HFFc6 (cell line): ENCODE measurements at regions not wholly inside any gene's neighbourhood (a gene's known extent, or its start where the extent isn't known, plus 50 kb on each side); places are given as distances from the start of the nearest gene placed in this dataset.

Source experiments
- DNase-seq: peaks from one replicate; pipeline ENCODE4 v3.0.0-alpha.2; 2018
- H3K27ac Mint-ChIP-seq: 2 replicates; pipeline ENCODE4 v1.8.0; 2020; ENCODE audit warnings: mild to moderate bottlenecking, mixed read lengths
- H3K27me3 Mint-ChIP-seq: 2 replicates; pipeline ENCODE4 v1.8.0; 2021; ENCODE audit warnings: mild to moderate bottlenecking, moderate library complexity, mixed read lengths; ENCODE audit not compliant: insufficient read depth
- H3K36me3 Mint-ChIP-seq: 2 replicates; pipeline ENCODE4 v1.8.0; 2021; ENCODE audit warnings: low read depth, mixed read lengths
- H3K4me1 Mint-ChIP-seq: 2 replicates; pipeline ENCODE4 v1.8.0; 2020; ENCODE audit warnings: low read depth, mixed read lengths
- H3K4me3 Mint-ChIP-seq: 2 replicates; pipeline ENCODE4 v1.8.0; 2020; ENCODE audit warnings: mild to moderate bottlenecking, moderate library complexity, mixed read lengths
- H3K9me3 Mint-ChIP-seq: 2 replicates; pipeline ENCODE4 v1.8.0; 2020; ENCODE audit warnings: mild to moderate bottlenecking, mixed read lengths
- CTCF ChIP-seq: fragments of 200-600 bp; sonication (generic); IDR thresholded peaks from 2 replicates; pipeline ENCODE4 v1.5.0; 2021; ENCODE audit warnings: antibody characterized with exemption, mild to moderate bottlenecking

DNA sequence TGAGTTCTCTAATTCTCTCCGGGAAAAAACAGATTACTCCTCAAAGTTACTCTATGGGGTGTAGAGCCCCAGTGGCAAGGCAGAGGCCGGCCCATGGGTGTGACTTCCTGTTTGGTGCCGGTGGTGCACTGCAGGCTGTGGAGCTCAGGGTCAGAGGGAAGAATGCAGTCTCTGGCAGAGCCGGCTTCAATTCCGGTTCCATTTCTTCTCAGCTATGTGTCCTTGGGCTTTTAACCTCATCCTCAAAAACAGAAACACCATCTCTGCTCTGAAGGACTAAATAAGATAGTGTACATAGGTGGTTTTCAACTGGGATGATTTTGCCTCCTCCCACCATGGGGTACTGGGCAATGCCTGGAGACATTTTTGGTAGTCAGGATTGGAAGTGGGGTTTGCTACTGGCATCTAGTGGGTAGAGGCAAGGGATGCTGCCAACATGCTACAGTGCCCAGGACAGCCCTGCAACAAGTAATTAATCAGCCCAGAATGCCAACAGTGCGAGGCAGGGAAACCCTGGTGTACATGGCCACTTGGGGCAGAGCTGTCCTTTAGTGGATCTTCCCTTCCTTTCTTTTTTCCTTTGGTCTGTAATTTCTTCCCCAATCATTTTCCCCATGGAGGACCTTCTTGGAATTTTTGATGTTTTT is 81.2 kb downstream of the INSIG2 start:
- Mint-ChIP-seq H3K36me3 (no peaks in the 10 kb centered on the region), H3K9me3 (no peaks in the 10 kb centered on the region; the same call in 1 of the 2 replicates), H3K4me3 (no peak overlapping the region), H3K27me3 (peaks cover 2% of the 10 kb centered on the region; the same call in 1 of the 2 replicates), H3K4me1 (no peaks in the 10 kb centered on the region), H3K27ac (no peak overlapping the region)
- no peak for TF ChIP-seq CTCF
- no peak for DNase-seq

DNA sequence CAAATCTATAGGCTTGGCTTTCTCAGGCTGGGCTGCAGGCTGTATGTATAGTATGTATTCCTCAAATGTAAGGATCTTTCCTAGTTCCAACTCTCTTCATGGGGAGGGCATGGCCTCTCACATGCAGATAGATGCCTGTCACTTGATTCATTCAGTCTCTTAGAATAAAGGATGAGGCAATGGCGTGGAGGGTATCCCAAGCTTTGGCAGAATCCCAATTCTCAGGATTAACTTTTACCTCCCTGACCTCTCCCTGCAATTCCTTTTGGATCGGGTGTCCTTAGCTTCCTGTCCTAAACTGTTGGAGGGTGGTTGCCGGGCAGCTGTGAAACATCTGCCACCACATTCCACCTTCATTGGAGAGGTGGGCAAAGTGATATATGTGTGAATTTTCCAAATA is 80.3 kb downstream of the INSIG2 start:
- Mint-ChIP-seq H3K9me3 (no peaks in the 10 kb centered on the region; the same call in 1 of the 2 replicates), H3K36me3 (no peaks in the 10 kb centered on the region), H3K4me1 (no peaks in the 10 kb centered on the region), H3K4me3 (no peak overlapping the region), H3K27ac (no peak overlapping the region), H3K27me3 (peaks cover 5% of the 10 kb centered on the region)
- TF ChIP-seq CTCF, result no peak
- no peak for DNase-seq

GRCh38 chr2:118167026-118167425 is 78.8 kb downstream of the INSIG2 start:
- no peaks in the 10 kb centered on the region for H3K4me1 Mint-ChIP-seq
- no peak for TF ChIP-seq CTCF
- no peaks in the 10 kb centered on the region for H3K36me3 Mint-ChIP-seq
- H3K4me3 Mint-ChIP-seq, result no peak overlapping the region
- peaks cover 3% of the 10 kb centered on the region for H3K27me3 Mint-ChIP-seq
- H3K27ac Mint-ChIP-seq, result no peak overlapping the region
- no peaks in the 10 kb centered on the region; the same call in 1 of the 2 replicates for H3K9me3 Mint-ChIP-seq
- no peak for DNase-seq

- TF ChIP-seq CTCF, result no peak
- H3K27ac Mint-ChIP-seq, result no peak overlapping the region
These were observed 78.0 kb downstream of the INSIG2 start for GRCh38 chr2:118166242-118166641.

GRCh38 chr2:118165595-118165994 is 77.3 kb downstream of the INSIG2 start:
- no peak for DNase-seq
- H3K4me1 Mint-ChIP-seq, result no peaks in the 10 kb centered on the region
- no peak overlapping the region for H3K4me3 Mint-ChIP-seq
- peaks cover 3% of the 10 kb centered on the region for H3K27me3 Mint-ChIP-seq
- no peak overlapping the region for H3K27ac Mint-ChIP-seq
- no peaks in the 10 kb centered on the region for H3K36me3 Mint-ChIP-seq
- H3K9me3 Mint-ChIP-seq, result no peaks in the 10 kb centered on the region; the same call in 1 of the 2 replicates
- no peak for TF ChIP-seq CTCF

More at GRCh38 chr2:118166242-118166641, 78.0 kb downstream of the INSIG2 start:
- no peaks in the 10 kb centered on the region; the same call in 1 of the 2 replicates for H3K9me3 Mint-ChIP-seq
- DNase-seq, result no peak
- H3K4me1 Mint-ChIP-seq, result no peaks in the 10 kb centered on the region
- H3K4me3 Mint-ChIP-seq, result no peak overlapping the region
- no peaks in the 10 kb centered on the region for H3K36me3 Mint-ChIP-seq
- H3K27me3 Mint-ChIP-seq, result peaks cover 3% of the 10 kb centered on the region
